Daoy (cell line): ENCODE measurements at regions not wholly inside any gene's neighbourhood (a gene's known extent, or its start where the extent isn't known, plus 50 kb on each side); places are given as distances from the start of the nearest gene placed in this dataset.
"Not testable (repeated sequence)": the region's sequence is repeated elsewhere in the genome, so short reads cannot be mapped to it uniquely, and the experiment has no call there.

Experiments used
- DNase-seq: peaks from one replicate; pipeline ENCODE4 v3.0.0-alpha.2; 2015; ENCODE audit warnings: low read depth

GRCh38 chr15:81776976-81777375 lies 268.8 kb downstream of the MEX3B start:
- no peak for DNase-seq

DNA sequence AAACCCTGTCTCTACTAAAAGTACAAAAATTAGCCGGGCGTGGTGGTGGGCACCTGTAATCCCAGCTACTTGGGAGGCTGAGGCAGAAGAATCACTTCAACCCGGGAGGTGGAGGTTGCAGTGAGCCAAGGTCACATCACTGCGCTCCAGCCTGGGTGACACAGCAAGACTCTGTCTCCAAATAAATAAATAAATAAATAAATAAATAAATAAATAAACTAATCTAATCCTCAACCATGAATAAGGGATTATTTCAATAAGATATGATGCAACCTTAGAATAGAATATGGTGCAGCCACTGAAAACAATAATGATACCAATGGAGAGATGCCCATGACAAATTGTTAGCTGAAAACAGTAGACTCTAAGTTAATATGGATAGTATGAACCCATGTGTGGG lies 270.0 kb downstream of the MEX3B start:
- not testable (repeated sequence) for DNase-seq

GRCh38 chr15:81774309-81774708 lies 271.5 kb downstream of the MEX3B start:
- no peak for DNase-seq

GRCh38 chr15:81768773-81769172 lies 277.0 kb downstream of the MEX3B start:
- DNase-seq = no peak

DNA sequence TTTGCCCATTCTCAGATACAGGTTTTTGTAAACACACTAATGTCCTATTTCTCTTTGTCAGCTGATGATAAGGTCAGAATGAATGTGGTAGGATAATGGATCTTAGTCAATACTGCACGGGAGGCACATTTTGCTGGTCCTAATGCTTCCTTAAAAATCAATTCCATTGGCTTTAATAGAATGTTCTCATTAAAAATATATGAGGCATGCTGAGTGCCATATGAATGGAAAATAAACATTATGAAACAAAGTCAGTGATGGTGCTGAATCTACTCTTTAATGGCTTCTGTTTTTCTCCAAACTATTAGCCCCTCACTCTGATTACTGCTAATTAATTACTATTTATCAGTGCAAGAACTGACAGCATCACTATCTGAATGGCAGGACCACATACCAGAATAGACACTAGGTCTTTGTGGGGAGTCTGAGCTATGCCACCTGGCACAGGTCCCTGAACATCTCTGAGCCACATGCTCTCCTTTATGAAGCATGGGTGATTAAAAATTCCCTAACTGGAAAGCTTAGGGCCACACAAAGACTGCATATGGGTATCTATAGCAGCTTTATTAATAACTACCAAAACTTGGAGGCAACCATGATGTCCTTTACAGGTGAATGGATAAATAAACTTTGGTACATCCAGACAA lies 278.9 kb downstream of the MEX3B start:
- DNase-seq = no peak

DNA sequence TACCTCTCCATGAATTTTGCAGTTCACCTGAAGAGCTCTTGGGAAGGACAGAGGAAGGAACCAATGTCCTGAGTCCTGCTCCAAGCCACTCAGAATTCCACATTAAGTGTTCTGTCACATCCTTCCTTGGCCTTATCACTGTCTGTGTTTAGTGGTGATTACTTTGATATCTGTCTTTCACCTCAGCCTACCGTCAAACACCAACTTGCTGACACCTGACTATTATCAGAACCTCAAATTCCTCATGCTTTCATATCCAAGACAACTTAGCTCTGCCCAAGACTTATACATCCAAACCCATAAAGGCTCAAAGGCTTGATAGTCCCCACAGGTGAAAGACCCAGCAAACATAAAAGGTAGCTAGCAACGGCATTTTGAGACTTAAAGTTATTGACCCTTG lies 280.0 kb downstream of the MEX3B start:
- no peak for DNase-seq

DNA sequence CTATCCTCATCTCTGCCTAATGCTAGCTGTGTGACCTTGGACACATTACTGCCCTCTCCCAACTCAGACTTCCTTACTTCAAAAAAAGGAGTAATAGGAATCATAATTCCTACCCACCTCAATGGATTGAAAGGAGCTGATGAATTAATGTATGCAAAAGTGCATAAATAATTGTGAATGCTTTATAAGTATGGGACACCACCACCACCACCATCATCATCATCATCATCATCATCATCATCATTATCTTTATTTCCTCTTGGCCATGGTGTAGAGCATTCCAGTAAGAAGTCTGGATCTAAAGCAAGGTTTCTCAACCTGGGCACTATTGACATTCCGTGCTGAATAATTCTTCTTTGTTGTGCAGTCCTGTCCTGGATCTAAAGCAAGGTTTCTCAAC lies 282.5 kb downstream of the MEX3B start:
- DNase-seq = no peak

DNA sequence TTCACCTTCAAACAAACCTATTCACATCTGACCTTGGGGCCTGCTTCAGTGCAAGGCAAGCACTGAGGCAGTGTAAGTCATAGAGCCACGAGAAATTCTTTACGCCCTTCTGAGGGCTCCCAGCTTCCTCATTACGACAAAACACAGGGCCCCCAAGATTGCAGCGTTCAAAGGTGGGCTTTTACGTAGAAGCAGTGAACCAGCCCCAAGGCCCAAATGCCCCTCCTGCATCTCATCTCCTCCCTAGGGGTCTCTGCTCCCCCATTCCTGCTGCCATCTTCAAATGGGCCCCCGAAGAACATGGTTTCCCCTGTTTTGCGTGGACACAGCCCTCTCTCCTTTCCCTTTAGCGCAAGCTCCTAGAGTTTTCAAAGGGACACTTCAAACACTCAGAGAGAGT lies 285.1 kb downstream of the MEX3B start:
- no peak for DNase-seq

- no peak for DNase-seq
These were observed 287.0 kb downstream of the MEX3B start for GRCh38 chr15:81758818-81759284.

- no peak for DNase-seq
These were observed 290.2 kb downstream of the MEX3B start for GRCh38 chr15:81755626-81756025.

GRCh38 chr15:81754078-81754477 lies 291.7 kb downstream of the MEX3B start:
- peak; percentile 11 for DNase-seq

- DNase-seq = no peak
These were observed 292.8 kb downstream of the MEX3B start for GRCh38 chr15:81752974-81753373.

- DNase-seq = peak; percentile 60
These were observed 293.3 kb downstream of the MEX3B start for GRCh38 chr15:81752546-81752942.

DNA sequence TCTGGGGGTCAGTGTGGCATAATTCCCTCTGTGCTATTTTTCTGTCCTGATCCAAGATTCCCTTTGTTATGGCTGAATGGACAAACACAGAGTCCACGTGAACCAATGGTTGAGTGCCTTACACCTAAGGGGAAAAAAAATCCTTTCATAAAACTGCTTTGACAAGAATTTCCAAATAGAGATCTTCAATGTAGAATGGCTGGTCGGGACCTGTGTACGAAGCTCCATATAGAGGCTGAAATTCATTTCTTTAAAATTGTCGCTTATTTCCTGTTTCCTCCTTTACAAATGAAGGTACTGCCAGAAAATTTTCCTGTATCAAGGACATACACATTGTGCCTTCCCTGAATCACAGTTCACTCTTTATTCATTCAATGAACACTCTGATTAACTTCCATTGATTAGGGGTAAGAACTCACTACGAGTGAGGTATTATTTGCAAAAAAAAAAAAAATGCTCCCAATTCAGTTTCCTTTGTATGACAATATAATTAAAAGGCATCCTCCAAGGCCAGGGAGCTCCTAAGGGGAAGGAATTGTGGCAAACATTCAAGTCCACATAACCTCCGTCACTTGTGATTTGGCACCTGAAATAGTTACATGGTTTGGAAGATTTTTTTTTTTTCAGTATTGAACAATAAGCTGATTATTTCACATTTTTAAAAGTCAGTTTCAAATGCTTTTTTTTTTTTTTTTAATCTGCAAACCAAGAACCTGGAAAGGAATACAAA lies 293.8 kb downstream of the MEX3B start:
- DNase-seq = no peak

DNA sequence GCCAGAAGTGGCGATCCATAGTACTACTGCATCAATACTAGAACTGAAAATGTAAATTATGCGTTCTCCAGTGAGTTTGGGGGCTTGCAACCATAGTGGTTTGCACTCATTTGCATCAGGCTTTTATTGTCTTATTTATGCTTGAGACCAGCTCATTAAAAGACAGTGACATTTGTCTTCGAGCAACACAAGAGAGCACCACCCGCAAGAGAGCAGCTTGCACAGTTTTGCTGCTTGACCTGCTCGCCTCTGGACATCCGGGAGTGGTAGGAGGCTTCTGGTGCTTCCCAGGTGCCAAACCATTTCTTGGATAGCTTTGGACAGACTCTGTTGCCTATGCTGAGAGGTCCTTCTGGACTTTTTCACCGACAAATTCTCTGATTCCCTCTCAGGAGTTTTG lies 294.6 kb downstream of the MEX3B start:
- no peak for DNase-seq

DNA sequence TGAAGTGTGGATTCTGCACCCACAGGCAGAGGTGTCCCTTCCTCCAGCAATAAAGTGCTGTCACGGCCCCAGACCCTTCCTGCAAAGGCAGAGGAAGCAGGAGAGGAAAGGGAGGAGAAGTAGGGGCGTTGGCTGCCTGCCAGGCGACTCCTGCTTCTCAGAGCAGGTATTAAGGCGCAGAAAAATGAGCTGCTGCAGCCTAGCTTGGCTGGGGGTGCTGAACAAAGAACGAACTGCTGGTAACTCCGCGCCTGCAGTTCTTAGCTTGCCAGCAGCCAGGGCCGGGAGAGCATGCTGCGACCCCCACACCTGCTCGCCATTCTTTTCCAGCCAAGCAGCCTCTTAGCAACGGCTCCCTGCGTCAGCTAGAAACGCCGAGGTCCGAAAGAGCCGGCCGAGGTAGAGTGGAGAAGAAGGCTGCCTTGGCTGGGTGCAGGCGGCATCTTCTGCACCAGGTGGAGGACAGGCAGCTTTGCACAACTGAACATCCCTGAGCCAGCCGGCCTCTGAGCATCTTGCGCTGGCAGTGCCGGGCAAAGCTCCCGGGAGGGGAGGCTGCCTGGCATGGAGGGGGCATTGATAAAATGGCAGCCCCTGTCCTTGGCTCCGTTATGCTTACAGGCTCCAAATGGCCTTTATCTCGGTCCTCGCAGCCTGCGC lies 296.0 kb downstream of the MEX3B start:
- DNase-seq = no peak

- no peak for DNase-seq
These were observed 298.3 kb downstream of the MEX3B start for GRCh38 chr15:81747482-81747881.

DNA sequence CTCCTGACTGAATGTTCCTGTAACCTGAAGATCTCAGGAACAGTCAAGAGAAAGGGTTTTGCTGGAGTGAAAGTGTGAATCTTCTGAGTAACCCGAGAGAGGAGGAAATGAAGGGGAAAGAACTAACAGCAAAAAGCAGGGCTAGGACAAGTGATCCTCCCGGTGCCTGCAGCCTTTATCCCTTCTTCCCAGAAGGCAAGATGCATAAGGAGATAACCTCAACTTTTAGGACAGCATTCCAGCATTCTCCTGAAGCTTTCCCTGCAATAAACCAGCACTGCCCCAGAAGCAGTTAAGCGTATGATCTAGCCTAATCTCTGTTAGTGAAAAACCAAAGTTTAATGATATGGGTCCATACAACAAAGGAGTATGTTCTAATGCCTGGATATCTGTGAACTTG lies 298.8 kb downstream of the MEX3B start:
- no peak for DNase-seq

GRCh38 chr15:81744364-81744763 lies 301.5 kb downstream of the MEX3B start:
- no peak for DNase-seq

GRCh38 chr15:81740416-81740815 lies 305.4 kb downstream of the MEX3B start:
- DNase-seq = no peak

GRCh38 chr15:81729340-81729739 lies 316.5 kb downstream of the MEX3B start:
- no peak for DNase-seq

DNA sequence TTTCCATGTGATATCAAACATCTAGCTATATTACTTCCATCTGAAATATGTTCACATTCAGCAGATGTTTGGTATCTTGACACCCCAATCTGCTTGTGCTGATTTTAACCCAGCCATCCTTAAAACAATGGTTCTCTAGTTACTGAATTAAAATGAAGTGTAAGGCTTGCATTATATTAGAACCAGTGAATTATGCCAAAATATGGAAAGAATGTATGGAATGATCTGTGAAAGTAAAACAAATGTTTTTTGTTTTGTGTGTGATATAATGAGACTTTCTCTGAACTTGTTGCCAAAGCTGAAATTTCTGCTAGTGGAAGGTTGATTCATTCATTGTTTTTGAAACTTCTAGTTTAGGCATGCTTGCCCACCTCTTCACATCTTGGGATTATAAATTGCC lies 317.1 kb downstream of the MEX3B start:
- DNase-seq = no peak

GRCh38 chr15:81725590-81725989 lies 320.2 kb downstream of the MEX3B start:
- DNase-seq = no peak
